Prostate gland (tissue), 2 donors: ENCODE measurements at regions not wholly inside any gene's neighbourhood (a gene's known extent, or its start where the extent isn't known, plus 50 kb on each side); places are given as distances from the start of the nearest gene placed in this dataset.

Source experiments
- DNase-seq: peaks from one replicate; pipeline ENCODE4 v3.0.0-alpha.2; 2019; ENCODE audit warnings: low spot score
- H3K27ac ChIP-seq, 2 donors: fragments of 200-600 bp; sonication (generic); 2 replicates each; pipeline ENCODE4 v1.5.1; 2017 to 2019
- H3K27me3 ChIP-seq: fragments of 200-600 bp; sonication (generic); replicated peaks from 2 replicates; pipeline ENCODE4 v1.5.1; 2019; ENCODE audit not compliant: insufficient read depth
- H3K36me3 ChIP-seq, 2 donors: fragments of 200-600 bp; sonication (generic); 1 replicate in 1 of 2; 2 replicates in 1 of 2; pipeline versions ENCODE4 v1.5.1 to v1.8.1; 2017 to 2019
- H3K4me1 ChIP-seq: fragments of 200-600 bp; sonication (generic); replicated peaks from 2 replicates; pipeline ENCODE4 v1.5.1; 2019
- H3K4me3 ChIP-seq, 2 donors: fragments of 200-600 bp; sonication (generic); 2 replicates each; pipeline ENCODE4 v1.5.1; 2017 to 2019
- H3K9me3 ChIP-seq: fragments of 200-600 bp; sonication (generic); 2 replicates; pipeline ENCODE4 v1.5.1; 2017
- CTCF ChIP-seq, 4 experiments: fragments of 200-600 bp in 2 of 4; fragments of 450-650 bp in 2 of 4; sonication (generic) in 2 of 4; IDR thresholded peaks; 1 replicate in 3 of 4; 2 replicates in 1 of 4; pipeline ENCODE4 v1.5.1; 2016 to 2019; ENCODE audit warnings: antibody characterized with exemption in 4 of 4, mild to moderate bottlenecking in 2 of 4, moderate library complexity in 2 of 4
- POLR2A ChIP-seq: fragments of 450-650 bp; IDR thresholded peaks from one replicate; pipeline ENCODE4 v1.6.1; 2016; ENCODE audit warnings: antibody characterized with exemption, mild to moderate bottlenecking
- POLR2AphosphoS5 ChIP-seq: sonication (generic); formaldehyde crosslinking; IDR thresholded peaks from one replicate; pipeline ENCODE4 v1.6.1; 2017; ENCODE audit warnings: antibody characterized with exemption
- WGBS: methylation state at CpG from one replicate; pipeline ENCODE4 v1.1.5; 2018; 5-methylcytosine and 5-hydroxymethylcytosine counted together
- intact Hi-C: fragments of 100-400 bp; cut with DNase I; formaldehyde crosslinking; loops from one replicate; pipeline ENCODE4 v1.14.2; 2022

GRCh38 chr4:124946696-124947095 lies 234.2 kb upstream of the ANKRD50 start:
- H3K4me1 ChIP-seq, result no peaks in the 10 kb centered on the region
- no peaks in the 10 kb centered on the region for H3K27me3 ChIP-seq
- WGBS, result 62% methylated on average over 2 of the region's 2 CpGs
- intact Hi-C loops, result no loop called here
- no peak for DNase-seq
- no peak for TF ChIP-seq CTCF (IDR thresholded peaks at IDR 0.05)
- TF ChIP-seq POLR2AphosphoS5, result no peak
- no peaks in the 10 kb centered on the region for H3K9me3 ChIP-seq
- H3K4me3 ChIP-seq, result no peak overlapping the region
- H3K27ac ChIP-seq, result no peak overlapping the region
- H3K36me3 ChIP-seq, result no peaks in the 10 kb centered on the region

- H3K36me3 ChIP-seq, result no peaks in the 10 kb centered on the region
- DNase-seq, result no peak
- H3K4me1 ChIP-seq, result no peaks in the 10 kb centered on the region
- no peaks in the 10 kb centered on the region for H3K27me3 ChIP-seq
- intact Hi-C loops, result no loop called here
- TF ChIP-seq POLR2A, result no peak
- no peak for TF ChIP-seq CTCF (IDR thresholded peaks at IDR 0.05)
- no peak for TF ChIP-seq POLR2AphosphoS5
- WGBS, result 100% methylated on average over 1 of the region's 1 CpG
- no peak overlapping the region for H3K27ac ChIP-seq
- H3K9me3 ChIP-seq, result no peaks in the 10 kb centered on the region
- no peak overlapping the region for H3K4me3 ChIP-seq
Measured at GRCh38 chr4:124945422-124945821, 232.9 kb upstream of the ANKRD50 start.

GRCh38 chr4:124943938-124944337 lies 231.4 kb upstream of the ANKRD50 start:
- no peak overlapping the region for H3K4me3 ChIP-seq
- H3K9me3 ChIP-seq, result no peaks in the 10 kb centered on the region
- no peak overlapping the region for H3K27ac ChIP-seq
- H3K36me3 ChIP-seq, result no peaks in the 10 kb centered on the region
- no peak for DNase-seq
- WGBS, result 89% methylated on average over 7 of the region's 7 CpGs
- no peaks in the 10 kb centered on the region for H3K4me1 ChIP-seq
- no peaks in the 10 kb centered on the region for H3K27me3 ChIP-seq
- no peak for TF ChIP-seq POLR2AphosphoS5
- no peak for TF ChIP-seq CTCF (IDR thresholded peaks at IDR 0.05)
- TF ChIP-seq POLR2A, result no peak
- intact Hi-C loops, result no loop called here

- TF ChIP-seq CTCF (IDR thresholded peaks at IDR 0.05) (no peak), POLR2A (no peak)
- WGBS, result 83% methylated on average over 11 of the region's 11 CpGs
Measured at GRCh38 chr4:124943145-124943889, 230.8 kb upstream of the ANKRD50 start.

GRCh38 chr4:124941267-124941666 lies 228.7 kb upstream of the ANKRD50 start:
- H3K4me3 ChIP-seq, result no peak overlapping the region
- H3K4me1 ChIP-seq, result no peaks in the 10 kb centered on the region
- DNase-seq, result no peak
- WGBS, result 62% methylated on average over 3 of the region's 3 CpGs
- H3K27ac ChIP-seq, result no peak overlapping the region
- no peaks in the 10 kb centered on the region for H3K27me3 ChIP-seq
- no peak for TF ChIP-seq POLR2A
- no peak for TF ChIP-seq CTCF (IDR thresholded peaks at IDR 0.05)
- no peak for TF ChIP-seq POLR2AphosphoS5
- H3K36me3 ChIP-seq, result no peaks in the 10 kb centered on the region
- intact Hi-C loops, result no loop called here
- no peaks in the 10 kb centered on the region for H3K9me3 ChIP-seq

More at GRCh38 chr4:124943145-124943889, 230.8 kb upstream of the ANKRD50 start:
- Histone ChIP-seq H3K36me3 (no peaks in the 10 kb centered on the region), H3K27ac (no peak overlapping the region), H3K4me3 (no peak overlapping the region), H3K9me3 (no peaks in the 10 kb centered on the region), H3K27me3 (no peaks in the 10 kb centered on the region), H3K4me1 (no peaks in the 10 kb centered on the region)
- no peak for DNase-seq
- intact Hi-C loops, result no loop called here
